ENCODE measurements at regions not wholly inside any gene's neighbourhood (a gene's known extent, or its start where the extent isn't known, plus 50 kb on each side); places are given as distances from the start of the nearest gene placed in this dataset.
"Not testable (repeated sequence)": the region's sequence is repeated elsewhere in the genome, so short reads cannot be mapped to it uniquely, and the experiment has no call there.

- H3K27ac ChIP-seq; H3K4me2 ChIP-seq; DNase-seq (ENCODE audit: low read depth in 1 of 2, low spot score in 1 of 2); FAIRE-seq; H3K4me3 ChIP-seq; ATAC-seq; CTCF ChIA-PET; POLR2A ChIA-PET; H3K4me1 ChIP-seq; H3K9me3 ChIP-seq: not testable (repeated sequence)
- no CpG with 5 or more reads among the region's 5 CpGs for WGBS (ENCODE audit: missing lambda C conversion rate)
Measured at GRCh38 chr1:196366-196765, 255.1 kb downstream of the OR4F29 start.

- CTCF ChIA-PET, FAIRE-seq, H3K4me1 ChIP-seq, H3K27ac ChIP-seq, ATAC-seq, POLR2A ChIA-PET, H3K4me3 ChIP-seq, H3K9me3 ChIP-seq, H3K4me2 ChIP-seq: not testable (repeated sequence)
- peak in 1 of 2 experiments; percentile 0 for DNase-seq (ENCODE audit: low read depth in 1 of 2, low spot score in 1 of 2)
- WGBS (ENCODE audit: missing lambda C conversion rate), result 78% methylated on average over 17 of the region's 19 CpGs
Measured at GRCh38 chr1:191296-192049, 260.0 kb downstream of the OR4F29 start.

GRCh38 chr1:190678-191077 is 260.8 kb downstream of the OR4F29 start:
- H3K4me1 ChIP-seq; H3K4me3 ChIP-seq; FAIRE-seq; H3K4me2 ChIP-seq; POLR2A ChIA-PET; H3K9me3 ChIP-seq; DNase-seq (ENCODE audit: low read depth in 1 of 2, low spot score in 1 of 2); H3K27ac ChIP-seq; ATAC-seq; CTCF ChIA-PET: not testable (repeated sequence)
- WGBS (ENCODE audit: missing lambda C conversion rate), result 72% methylated on average over 5 of the region's 6 CpGs

- H3K4me3 ChIP-seq; H3K9me3 ChIP-seq; CTCF ChIA-PET; ATAC-seq; H3K27ac ChIP-seq; H3K4me2 ChIP-seq; H3K4me1 ChIP-seq; POLR2A ChIA-PET; DNase-seq (ENCODE audit: low read depth in 1 of 2, low spot score in 1 of 2); FAIRE-seq: not testable (repeated sequence)
- WGBS (ENCODE audit: missing lambda C conversion rate), result 72% methylated on average over 4 of the region's 8 CpGs
Measured at GRCh38 chr1:189915-190314, 261.6 kb downstream of the OR4F29 start.

GRCh38 chr1:189270-189669 is 262.2 kb downstream of the OR4F29 start:
- H3K27ac ChIP-seq; CTCF ChIA-PET; DNase-seq (ENCODE audit: low read depth in 1 of 2, low spot score in 1 of 2); H3K4me2 ChIP-seq; H3K9me3 ChIP-seq; H3K4me1 ChIP-seq; POLR2A ChIA-PET; ATAC-seq; H3K4me3 ChIP-seq; FAIRE-seq: not testable (repeated sequence)
- 93% methylated on average over 6 of the region's 13 CpGs for WGBS (ENCODE audit: missing lambda C conversion rate)

GRCh38 chr1:187298-187697 is 264.2 kb downstream of the OR4F29 start:
- H3K4me3 ChIP-seq; H3K27ac ChIP-seq; H3K4me2 ChIP-seq; FAIRE-seq; DNase-seq (ENCODE audit: low read depth in 1 of 2, low spot score in 1 of 2); H3K9me3 ChIP-seq; ATAC-seq; POLR2A ChIA-PET; H3K4me1 ChIP-seq; CTCF ChIA-PET: not testable (repeated sequence)
- 72% methylated on average over 4 of the region's 6 CpGs for WGBS (ENCODE audit: missing lambda C conversion rate)

GRCh38 chr1:186691-187131 is 264.8 kb downstream of the OR4F29 start:
- H3K4me1 ChIP-seq, CTCF ChIA-PET, FAIRE-seq: not testable (repeated sequence)

GRCh38 chr1:186223-186622 is 265.3 kb downstream of the OR4F29 start:
- H3K27ac ChIP-seq; CTCF ChIA-PET; H3K4me1 ChIP-seq; POLR2A ChIA-PET; FAIRE-seq; DNase-seq (ENCODE audit: low read depth in 1 of 2, low spot score in 1 of 2); H3K4me2 ChIP-seq; H3K4me3 ChIP-seq; H3K9me3 ChIP-seq; ATAC-seq: not testable (repeated sequence)
- no CpG with 5 or more reads among the region's 15 CpGs for WGBS (ENCODE audit: missing lambda C conversion rate)

More at GRCh38 chr1:186691-187131, 264.8 kb downstream of the OR4F29 start:
- 91% methylated on average over 2 of the region's 2 CpGs for WGBS (ENCODE audit: missing lambda C conversion rate)
- H3K27ac ChIP-seq; H3K4me2 ChIP-seq; ATAC-seq; H3K4me3 ChIP-seq; H3K9me3 ChIP-seq; DNase-seq (ENCODE audit: low read depth in 1 of 2, low spot score in 1 of 2); POLR2A ChIA-PET: not testable (repeated sequence)

GRCh38 chr1:185526-185925 is 266.0 kb downstream of the OR4F29 start:
- H3K4me2 ChIP-seq; DNase-seq (ENCODE audit: low read depth in 1 of 2, low spot score in 1 of 2); H3K9me3 ChIP-seq; H3K27ac ChIP-seq; H3K4me3 ChIP-seq; CTCF ChIA-PET; POLR2A ChIA-PET; ATAC-seq; FAIRE-seq; H3K4me1 ChIP-seq: not testable (repeated sequence)
- no CpG with 5 or more reads among the region's 13 CpGs for WGBS (ENCODE audit: missing lambda C conversion rate)

- POLR2A ChIA-PET; H3K4me2 ChIP-seq; DNase-seq (ENCODE audit: low read depth in 1 of 2, low spot score in 1 of 2); ATAC-seq; H3K4me1 ChIP-seq; H3K4me3 ChIP-seq; H3K9me3 ChIP-seq; H3K27ac ChIP-seq; CTCF ChIA-PET; FAIRE-seq: not testable (repeated sequence)
- 75% methylated on average over 1 of the region's 3 CpGs for WGBS (ENCODE audit: missing lambda C conversion rate)
Measured at GRCh38 chr1:184336-184686, 267.2 kb downstream of the OR4F29 start.

GRCh38 chr1:183620-184335 is 267.7 kb downstream of the OR4F29 start:
- WGBS (ENCODE audit: missing lambda C conversion rate), result 79% methylated on average over 8 of the region's 13 CpGs
- DNase-seq (ENCODE audit: low read depth in 1 of 2, low spot score in 1 of 2); H3K9me3 ChIP-seq; ATAC-seq; FAIRE-seq; H3K4me1 ChIP-seq; CTCF ChIA-PET; H3K4me3 ChIP-seq; POLR2A ChIA-PET; H3K27ac ChIP-seq; H3K4me2 ChIP-seq: not testable (repeated sequence)

GRCh38 chr1:183081-183480 is 268.4 kb downstream of the OR4F29 start:
- 92% methylated on average over 6 of the region's 10 CpGs for whole genome bisulfite sequencing (ENCODE audit: missing lambda C conversion rate)
- DNase-seq (ENCODE audit: low read depth in 1 of 2, low spot score in 1 of 2); FAIRE-seq; ATAC-seq; H3K4me2 ChIP-seq; CTCF ChIA-PET; H3K9me3 ChIP-seq; POLR2A ChIA-PET; H3K27ac ChIP-seq; H3K4me1 ChIP-seq; H3K4me3 ChIP-seq: not testable (repeated sequence)
